Loucy (cell line): ENCODE measurements at regions not wholly inside any gene's neighbourhood (a gene's known extent, or its start where the extent isn't known, plus 50 kb on each side); places are given as distances from the start of the nearest gene placed in this dataset.

Experiments
- CTCF ChIP-seq: fragments of 200-600 bp; sonication (generic); conservative IDR thresholded peaks from 2 replicates; pipeline ENCODE4 v1.5.1; 2014; ENCODE audit warnings: mild to moderate bottlenecking, antibody characterized with exemption, low read length
- EZH2phosphoT487 ChIP-seq: fragments of 200-600 bp; IDR thresholded peaks from 2 replicates; pipeline ENCODE4 v1.6.1; 2018; ENCODE audit warnings: antibody characterized with exemption, mild to moderate bottlenecking, moderate library complexity, borderline replicate concordance

- TF ChIP-seq EZH2phosphoT487: no peak
- no peak for TF ChIP-seq CTCF
Observed at GRCh38 chr4:125541836-125542385, 227.2 kb downstream of the FAT4 start.
